IMR-90 (cell line): ENCODE measurements at regions not wholly inside any gene's neighbourhood (a gene's known extent, or its start where the extent isn't known, plus 50 kb on each side); places are given as distances from the start of the nearest gene placed in this dataset.

Experiments
- ATAC-seq: fragments of 200-7000 bp; cut with Tn5 transposase; 2 replicates; pipeline ENCODE4 v1.9.1; 2020; ENCODE audit warnings: low read depth, mild to moderate bottlenecking, moderate library complexity
- BruUV-seq: library from RNA; stranded (reverse); fragments of 400-500 nt; replicated peaks from 2 replicates; lab custom pipeline; 2021; lab: Mats Ljungman, UMichigan
- CTCF ChIA-PET: fragments of 300-600 bp; formaldehyde crosslinking; extraction: SDS; loops from one replicate; lab custom pipeline; 2021; ENCODE audit warnings: antibody characterized with exemption; lab: Yijun Ruan, JAX
- POLR2A ChIA-PET: fragments of 300-600 bp; sonication (Branson Sonifier 250); formaldehyde crosslinking; loops from one replicate; lab custom pipeline; 2022; ENCODE audit warnings: antibody characterized with exemption; ENCODE audit not compliant: unreplicated experiment; lab: Charles Lee
- DNase-seq: peaks from one replicate; pipeline ENCODE4 v3.0.0; 2013
- H2AFZ ChIP-seq: replicated peaks from 2 replicates; pipeline ENCODE3; 2013; ENCODE audit warnings: low read length, mild to moderate bottlenecking; ENCODE audit not compliant: poor library complexity
- H2AK5ac ChIP-seq: 2 replicates; pipeline ENCODE4 v1.6.1; 2013; ENCODE audit warnings: low read depth, low read length, inconsistent platforms
- H2AK9ac ChIP-seq: replicated peaks from 2 replicates; pipeline ENCODE3; 2013; ENCODE audit warnings: mild to moderate bottlenecking, low read depth, low read length, moderate library complexity; ENCODE audit not compliant: poor library complexity
- H2BK120ac ChIP-seq: 2 replicates; pipeline ENCODE4 v1.6.1; 2013; ENCODE audit warnings: low read depth, low read length, inconsistent platforms
- H2BK15ac ChIP-seq: 3 replicates; pipeline ENCODE4 v1.6.1; 2013; ENCODE audit warnings: low read depth, low read length, inconsistent platforms
- H2BK20ac ChIP-seq: 2 replicates; pipeline ENCODE4 v1.6.1; 2013; ENCODE audit warnings: low read depth, mild to moderate bottlenecking, inconsistent platforms, low read length, moderate library complexity
- H2BK5ac ChIP-seq: 2 replicates; pipeline ENCODE4 v1.6.1; 2013; ENCODE audit warnings: mild to moderate bottlenecking, low read depth, low read length, inconsistent platforms; ENCODE audit not compliant: poor library complexity, severe bottlenecking
- H3K14ac ChIP-seq: replicated peaks from 2 replicates; pipeline ENCODE4 v1.6.1; 2013; ENCODE audit warnings: low read depth, low read length, inconsistent platforms
- H3K18ac ChIP-seq: 2 replicates; pipeline ENCODE4 v1.6.1; 2013; ENCODE audit warnings: low read depth, low read length, control low read depth
- H3K23ac ChIP-seq: 2 replicates; pipeline ENCODE4 v1.6.1; 2013; ENCODE audit warnings: low read depth, low read length, inconsistent platforms
- H3K27ac ChIP-seq: 2 replicates; pipeline ENCODE4 v1.5.1; 2013; ENCODE audit warnings: mild to moderate bottlenecking, control low read depth, low read length; ENCODE audit not compliant: insufficient read depth
- H3K27me3 ChIP-seq: 2 replicates; pipeline ENCODE4 v1.6.1; 2013; ENCODE audit warnings: low read length; ENCODE audit not compliant: control insufficient read depth, insufficient read depth
- H3K36me3 ChIP-seq: 2 replicates; pipeline ENCODE4 v1.6.1; 2013; ENCODE audit warnings: low read length, mixed read lengths; ENCODE audit not compliant: control insufficient read depth, insufficient read depth
- H3K4ac ChIP-seq: 2 replicates; pipeline ENCODE4 v1.6.1; 2013; ENCODE audit warnings: low read depth, low read length, inconsistent platforms
- H3K4me1 ChIP-seq: 2 replicates; pipeline ENCODE4 v1.6.1; 2013; ENCODE audit warnings: low read length, mixed read lengths; ENCODE audit not compliant: control insufficient read depth, insufficient read depth
- H3K4me2 ChIP-seq: 2 replicates; pipeline ENCODE4 v1.6.1; 2013; ENCODE audit warnings: low read depth, mild to moderate bottlenecking, control low read depth, low read length, moderate library complexity
- H3K4me3 ChIP-seq: 2 replicates; pipeline ENCODE4 v1.5.1; 2013; ENCODE audit warnings: low read depth, mild to moderate bottlenecking, control low read depth, low read length, moderate library complexity; ENCODE audit not compliant: insufficient read depth
- H3K56ac ChIP-seq: 2 replicates; pipeline ENCODE4 v1.6.1; 2013; ENCODE audit warnings: low read length, inconsistent platforms; ENCODE audit not compliant: insufficient read depth; ENCODE audit errors: extremely low read depth
- H3K79me1 ChIP-seq, 2 experiments: 2 replicates each; pipeline ENCODE4 v1.6.1; 2013; ENCODE audit warnings: low read length in 2 of 2, inconsistent platforms in 1 of 2, low read depth in 1 of 2
- H3K9ac ChIP-seq: 2 replicates; pipeline ENCODE4 v1.6.1; 2013; ENCODE audit warnings: low read depth, low read length, control low read depth
- H3K9me1 ChIP-seq: 2 replicates; pipeline ENCODE4 v1.6.1; 2013; ENCODE audit warnings: low read length, inconsistent platforms; ENCODE audit not compliant: insufficient read depth
- H3K9me3 ChIP-seq: 2 replicates; pipeline ENCODE4 v1.6.1; 2013; ENCODE audit warnings: low read length; ENCODE audit not compliant: control insufficient read depth, insufficient read depth
- H4K20me1 ChIP-seq: 2 replicates; pipeline ENCODE4 v1.6.1; 2013; ENCODE audit warnings: low read length, inconsistent platforms; ENCODE audit not compliant: insufficient read depth
- H4K5ac ChIP-seq: 2 replicates; pipeline ENCODE4 v1.6.1; 2013; ENCODE audit warnings: mild to moderate bottlenecking, low read depth, low read length, control low read depth
- H4K8ac ChIP-seq, 2 experiments: 2 replicates each; pipeline ENCODE4 v1.6.1; 2013; ENCODE audit warnings: low read depth in 2 of 2, low read length in 2 of 2, control low read depth in 1 of 2, inconsistent platforms in 1 of 2
- H4K91ac ChIP-seq: 2 replicates; pipeline ENCODE4 v1.6.1; 2013; ENCODE audit warnings: low read depth, low read length, inconsistent platforms; ENCODE audit not compliant: insufficient read depth
- BHLHE40 ChIP-seq: fragments of 150-350 bp; IDR thresholded peaks from 2 replicates; pipeline ENCODE4 v1.6.1; 2016; ENCODE audit warnings: mild to moderate bottlenecking, low read depth, low read length
- MAZ ChIP-seq: IDR thresholded peaks from 2 replicates; pipeline ENCODE4 v1.6.1; 2012; ENCODE audit warnings: low read depth, mild to moderate bottlenecking, low read length, improper control_type of control experiment, moderate library complexity, borderline replicate concordance
- RAD21 ChIP-seq: IDR thresholded peaks from 2 replicates; pipeline ENCODE4 v1.6.1; 2012; ENCODE audit warnings: low read length, improper control_type of control experiment
- RCOR1 ChIP-seq: IDR thresholded peaks from 2 replicates; pipeline ENCODE4 v1.6.1; 2012; ENCODE audit warnings: mild to moderate bottlenecking, low read length, improper control_type of control experiment; ENCODE audit not compliant: insufficient replicate concordance
- WGBS, 2 experiments: methylation state at CpG; one replicate each; pipeline versions ENCODE4 v1.1.5 to v1.1.7; 2013; ENCODE audit warnings: missing lambda C conversion rate in 2 of 2; ENCODE audit not compliant: insufficient read length in 1 of 2; ENCODE audit errors: extremely low coverage in 2 of 2; 5-methylcytosine and 5-hydroxymethylcytosine counted together
- dilution Hi-C: fragments of 300-500 bp; cut with HindIII; formaldehyde crosslinking; loops from one replicate; pipeline ENCODE4 v1.14.3; 2018; ENCODE audit warnings: low sequenced_read_pairs; ENCODE audit not compliant: unreplicated experiment
- in situ Hi-C: fragments of 300-500 bp; cut with MboI; formaldehyde crosslinking; loops from 3 replicates; pipeline ENCODE4 v1.14.3; 2019; ENCODE audit warnings: low sequenced_read_pairs, inconsistent platforms, mixed read lengths
- intact Hi-C: fragments of 100-400 bp; cut with micrococcal nuclease; formaldehyde crosslinking; loops from 2 replicates; pipeline ENCODE4 v1.10.0; 2022

DNA sequence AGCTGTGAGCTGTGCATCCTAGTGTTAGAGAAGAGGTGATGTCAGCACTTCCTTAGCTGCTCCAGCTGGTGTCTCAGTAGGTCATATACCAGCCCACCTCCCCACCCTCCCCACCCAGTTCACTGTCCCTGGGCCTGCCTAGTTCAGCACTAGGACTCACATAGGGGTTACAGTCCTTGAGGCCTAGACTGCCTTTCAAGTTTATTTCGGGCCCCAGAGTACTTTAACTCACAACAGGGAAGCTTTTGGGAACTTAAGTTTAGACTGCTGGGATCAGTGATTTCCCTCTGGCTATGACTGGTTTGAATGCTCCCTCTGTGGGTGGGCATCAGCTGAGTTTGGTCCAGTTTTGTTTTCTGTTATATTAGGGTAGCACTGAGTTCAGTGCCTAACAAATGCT, 139.2 kb upstream of the MMS22L start:
- no peak overlapping the region for H3K4me2 ChIP-seq
- H3K4ac ChIP-seq: no peak overlapping the region
- WGBS, 2 experiments: no CpG with 5 or more reads among the region's 1 CpG
- H2BK120ac ChIP-seq: no peak overlapping the region
- POLR2A ChIA-PET: no interaction called here
- CTCF ChIA-PET: no interaction called here
- no peak overlapping the region for H3K14ac ChIP-seq
- no peak overlapping the region for H3K4me3 ChIP-seq
- no peak overlapping the region for H3K27ac ChIP-seq
- no peak overlapping the region for H4K8ac ChIP-seq
- no peaks in the 10 kb centered on the region for H4K20me1 ChIP-seq
- no peaks in the 10 kb centered on the region for H3K9me1 ChIP-seq
- ATAC-seq (no peak), DNase-seq (no peak)
- no peak overlapping the region for H3K9ac ChIP-seq
- no peaks in the 10 kb centered on the region for H3K79me1 ChIP-seq
- no peaks in the 10 kb centered on the region for H3K4me1 ChIP-seq
- H2AK5ac ChIP-seq: no peak overlapping the region
- H3K56ac ChIP-seq: no peak overlapping the region
- no peak overlapping the region for H2BK5ac ChIP-seq
- in situ Hi-C loops (no loop called here), intact Hi-C loops (no loop called here), dilution Hi-C loops (no loop called here)
- no peak overlapping the region for H3K23ac ChIP-seq
- no peak overlapping the region for H4K5ac ChIP-seq
- no peaks in the 10 kb centered on the region for H3K27me3 ChIP-seq
- no peak for TF ChIP-seq RCOR1
- TF ChIP-seq BHLHE40: no peak
- TF ChIP-seq MAZ: no peak
- no peak for TF ChIP-seq RAD21
- no peak overlapping the region for H2BK20ac ChIP-seq
- BruUV-seq: no TSS peak
- H4K91ac ChIP-seq: no peak overlapping the region
- H2AFZ ChIP-seq: no peak overlapping the region
- H2AK9ac ChIP-seq: no peak overlapping the region
- no peak overlapping the region for H2BK15ac ChIP-seq
- no peaks in the 10 kb centered on the region for H3K9me3 ChIP-seq
- no peak overlapping the region for H3K18ac ChIP-seq
- H3K36me3 ChIP-seq: no peaks in the 10 kb centered on the region
